GM23338 (cell line): ENCODE measurements at regions not wholly inside any gene's neighbourhood (a gene's known extent, or its start where the extent isn't known, plus 50 kb on each side); places are given as distances from the start of the nearest gene placed in this dataset.

Source experiments
- CREB1 ChIP-seq: fragments of 250-450 bp; sonication (Bioruptor Pico); IDR thresholded peaks from 2 replicates; pipeline ENCODE4 v1.5.0; 2020; ENCODE audit warnings: low read depth, mild to moderate bottlenecking, moderate library complexity
- EZH2 ChIP-seq: fragments of 200-600 bp; sonication (generic); IDR thresholded peaks from one replicate; pipeline ENCODE4 v1.8.0; 2017; ENCODE audit warnings: antibody characterized with exemption, mild to moderate bottlenecking, low read depth; ENCODE audit not compliant: unreplicated experiment
- EZH2phosphoT487 ChIP-seq: fragments of 200-600 bp; sonication (generic); IDR thresholded peaks from one replicate; pipeline ENCODE4 v1.8.1; 2018; ENCODE audit warnings: antibody characterized with exemption; ENCODE audit not compliant: unreplicated experiment
- POLR2AphosphoS5 ChIP-seq: IDR thresholded peaks from 2 replicates; pipeline ENCODE4 v1.6.1; 2016; ENCODE audit warnings: antibody characterized with exemption, low read depth
- ZNF331 ChIP-seq: fragments of 250-450 bp; sonication (Bioruptor Pico); IDR thresholded peaks from 2 replicates; pipeline ENCODE4 v1.5.0; 2020; ENCODE audit warnings: low read depth, mild to moderate bottlenecking, moderate library complexity
- TF ChIP-seq, protein P1 (sequence below): IDR thresholded peaks from one replicate; pipeline ENCODE4 v1.6.1; 2018; ENCODE audit warnings: antibody characterized with exemption; ENCODE audit not compliant: unreplicated experiment
- TF ChIP-seq, protein P2 (sequence below), 2 experiments: fragments of 200-600 bp in 1 of 2; sonication (generic) in 1 of 2; conservative IDR thresholded peaks; 2 replicates each; pipeline versions ENCODE4 v1.5.1 to v1.6.1; 2016 to 2017; ENCODE audit warnings: antibody characterized with exemption in 2 of 2, low read depth in 2 of 2, mild to moderate bottlenecking in 2 of 2, moderate library complexity in 1 of 2
- TF ChIP-seq, protein P3 (sequence below): IDR thresholded peaks from 2 replicates; pipeline ENCODE4 v1.6.1; 2016; ENCODE audit warnings: antibody characterized with exemption
- TF ChIP-seq, protein P4 (sequence below): fragments of 250-450 bp; sonication (Bioruptor Pico); IDR thresholded peaks from 2 replicates; pipeline ENCODE4 v1.5.0; 2020; ENCODE audit warnings: mild to moderate bottlenecking, moderate library complexity

DNA sequence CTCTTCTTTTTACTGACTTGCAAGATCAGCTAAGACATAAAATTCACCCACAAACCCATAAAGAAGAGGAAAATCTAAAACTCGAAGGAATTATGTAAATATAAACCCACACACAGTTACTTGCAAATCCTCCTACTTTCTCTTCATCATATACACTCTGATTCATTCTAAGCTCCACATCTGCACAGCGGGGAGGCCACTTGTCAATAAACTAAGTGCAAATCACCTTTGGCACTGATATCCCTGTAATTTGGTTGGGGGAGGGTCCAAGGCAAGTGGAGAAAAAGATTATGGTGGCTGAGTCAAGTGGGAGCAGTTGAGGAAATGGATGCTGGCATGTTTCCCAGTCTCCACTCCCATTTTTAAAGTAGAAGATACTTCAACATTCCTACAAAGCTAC, 596.5 kb downstream of the MATN1 start:
- TF ChIP-seq EZH2 (no peak), EZH2phosphoT487 (no peak), POLR2AphosphoS5 (no peak), CREB1 (CRISPR knock-in tag) (no peak), ZNF331 (CRISPR knock-in tag) (no peak)
- TF ChIP-seq, protein P1, sequence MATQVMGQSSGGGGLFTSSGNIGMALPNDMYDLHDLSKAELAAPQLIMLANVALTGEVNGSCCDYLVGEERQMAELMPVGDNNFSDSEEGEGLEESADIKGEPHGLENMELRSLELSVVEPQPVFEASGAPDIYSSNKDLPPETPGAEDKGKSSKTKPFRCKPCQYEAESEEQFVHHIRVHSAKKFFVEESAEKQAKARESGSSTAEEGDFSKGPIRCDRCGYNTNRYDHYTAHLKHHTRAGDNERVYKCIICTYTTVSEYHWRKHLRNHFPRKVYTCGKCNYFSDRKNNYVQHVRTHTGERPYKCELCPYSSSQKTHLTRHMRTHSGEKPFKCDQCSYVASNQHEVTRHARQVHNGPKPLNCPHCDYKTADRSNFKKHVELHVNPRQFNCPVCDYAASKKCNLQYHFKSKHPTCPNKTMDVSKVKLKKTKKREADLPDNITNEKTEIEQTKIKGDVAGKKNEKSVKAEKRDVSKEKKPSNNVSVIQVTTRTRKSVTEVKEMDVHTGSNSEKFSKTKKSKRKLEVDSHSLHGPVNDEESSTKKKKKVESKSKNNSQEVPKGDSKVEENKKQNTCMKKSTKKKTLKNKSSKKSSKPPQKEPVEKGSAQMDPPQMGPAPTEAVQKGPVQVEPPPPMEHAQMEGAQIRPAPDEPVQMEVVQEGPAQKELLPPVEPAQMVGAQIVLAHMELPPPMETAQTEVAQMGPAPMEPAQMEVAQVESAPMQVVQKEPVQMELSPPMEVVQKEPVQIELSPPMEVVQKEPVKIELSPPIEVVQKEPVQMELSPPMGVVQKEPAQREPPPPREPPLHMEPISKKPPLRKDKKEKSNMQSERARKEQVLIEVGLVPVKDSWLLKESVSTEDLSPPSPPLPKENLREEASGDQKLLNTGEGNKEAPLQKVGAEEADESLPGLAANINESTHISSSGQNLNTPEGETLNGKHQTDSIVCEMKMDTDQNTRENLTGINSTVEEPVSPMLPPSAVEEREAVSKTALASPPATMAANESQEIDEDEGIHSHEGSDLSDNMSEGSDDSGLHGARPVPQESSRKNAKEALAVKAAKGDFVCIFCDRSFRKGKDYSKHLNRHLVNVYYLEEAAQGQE: no peak
- TF ChIP-seq, protein P2, sequence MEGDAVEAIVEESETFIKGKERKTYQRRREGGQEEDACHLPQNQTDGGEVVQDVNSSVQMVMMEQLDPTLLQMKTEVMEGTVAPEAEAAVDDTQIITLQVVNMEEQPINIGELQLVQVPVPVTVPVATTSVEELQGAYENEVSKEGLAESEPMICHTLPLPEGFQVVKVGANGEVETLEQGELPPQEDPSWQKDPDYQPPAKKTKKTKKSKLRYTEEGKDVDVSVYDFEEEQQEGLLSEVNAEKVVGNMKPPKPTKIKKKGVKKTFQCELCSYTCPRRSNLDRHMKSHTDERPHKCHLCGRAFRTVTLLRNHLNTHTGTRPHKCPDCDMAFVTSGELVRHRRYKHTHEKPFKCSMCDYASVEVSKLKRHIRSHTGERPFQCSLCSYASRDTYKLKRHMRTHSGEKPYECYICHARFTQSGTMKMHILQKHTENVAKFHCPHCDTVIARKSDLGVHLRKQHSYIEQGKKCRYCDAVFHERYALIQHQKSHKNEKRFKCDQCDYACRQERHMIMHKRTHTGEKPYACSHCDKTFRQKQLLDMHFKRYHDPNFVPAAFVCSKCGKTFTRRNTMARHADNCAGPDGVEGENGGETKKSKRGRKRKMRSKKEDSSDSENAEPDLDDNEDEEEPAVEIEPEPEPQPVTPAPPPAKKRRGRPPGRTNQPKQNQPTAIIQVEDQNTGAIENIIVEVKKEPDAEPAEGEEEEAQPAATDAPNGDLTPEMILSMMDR (conservative IDR thresholded peaks at IDR 0.05; ENCODE audit: low read depth in 2 of 2): no peak
- TF ChIP-seq, protein P3, sequence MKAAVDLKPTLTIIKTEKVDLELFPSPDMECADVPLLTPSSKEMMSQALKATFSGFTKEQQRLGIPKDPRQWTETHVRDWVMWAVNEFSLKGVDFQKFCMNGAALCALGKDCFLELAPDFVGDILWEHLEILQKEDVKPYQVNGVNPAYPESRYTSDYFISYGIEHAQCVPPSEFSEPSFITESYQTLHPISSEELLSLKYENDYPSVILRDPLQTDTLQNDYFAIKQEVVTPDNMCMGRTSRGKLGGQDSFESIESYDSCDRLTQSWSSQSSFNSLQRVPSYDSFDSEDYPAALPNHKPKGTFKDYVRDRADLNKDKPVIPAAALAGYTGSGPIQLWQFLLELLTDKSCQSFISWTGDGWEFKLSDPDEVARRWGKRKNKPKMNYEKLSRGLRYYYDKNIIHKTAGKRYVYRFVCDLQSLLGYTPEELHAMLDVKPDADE: no peak
- TF ChIP-seq, protein P4, sequence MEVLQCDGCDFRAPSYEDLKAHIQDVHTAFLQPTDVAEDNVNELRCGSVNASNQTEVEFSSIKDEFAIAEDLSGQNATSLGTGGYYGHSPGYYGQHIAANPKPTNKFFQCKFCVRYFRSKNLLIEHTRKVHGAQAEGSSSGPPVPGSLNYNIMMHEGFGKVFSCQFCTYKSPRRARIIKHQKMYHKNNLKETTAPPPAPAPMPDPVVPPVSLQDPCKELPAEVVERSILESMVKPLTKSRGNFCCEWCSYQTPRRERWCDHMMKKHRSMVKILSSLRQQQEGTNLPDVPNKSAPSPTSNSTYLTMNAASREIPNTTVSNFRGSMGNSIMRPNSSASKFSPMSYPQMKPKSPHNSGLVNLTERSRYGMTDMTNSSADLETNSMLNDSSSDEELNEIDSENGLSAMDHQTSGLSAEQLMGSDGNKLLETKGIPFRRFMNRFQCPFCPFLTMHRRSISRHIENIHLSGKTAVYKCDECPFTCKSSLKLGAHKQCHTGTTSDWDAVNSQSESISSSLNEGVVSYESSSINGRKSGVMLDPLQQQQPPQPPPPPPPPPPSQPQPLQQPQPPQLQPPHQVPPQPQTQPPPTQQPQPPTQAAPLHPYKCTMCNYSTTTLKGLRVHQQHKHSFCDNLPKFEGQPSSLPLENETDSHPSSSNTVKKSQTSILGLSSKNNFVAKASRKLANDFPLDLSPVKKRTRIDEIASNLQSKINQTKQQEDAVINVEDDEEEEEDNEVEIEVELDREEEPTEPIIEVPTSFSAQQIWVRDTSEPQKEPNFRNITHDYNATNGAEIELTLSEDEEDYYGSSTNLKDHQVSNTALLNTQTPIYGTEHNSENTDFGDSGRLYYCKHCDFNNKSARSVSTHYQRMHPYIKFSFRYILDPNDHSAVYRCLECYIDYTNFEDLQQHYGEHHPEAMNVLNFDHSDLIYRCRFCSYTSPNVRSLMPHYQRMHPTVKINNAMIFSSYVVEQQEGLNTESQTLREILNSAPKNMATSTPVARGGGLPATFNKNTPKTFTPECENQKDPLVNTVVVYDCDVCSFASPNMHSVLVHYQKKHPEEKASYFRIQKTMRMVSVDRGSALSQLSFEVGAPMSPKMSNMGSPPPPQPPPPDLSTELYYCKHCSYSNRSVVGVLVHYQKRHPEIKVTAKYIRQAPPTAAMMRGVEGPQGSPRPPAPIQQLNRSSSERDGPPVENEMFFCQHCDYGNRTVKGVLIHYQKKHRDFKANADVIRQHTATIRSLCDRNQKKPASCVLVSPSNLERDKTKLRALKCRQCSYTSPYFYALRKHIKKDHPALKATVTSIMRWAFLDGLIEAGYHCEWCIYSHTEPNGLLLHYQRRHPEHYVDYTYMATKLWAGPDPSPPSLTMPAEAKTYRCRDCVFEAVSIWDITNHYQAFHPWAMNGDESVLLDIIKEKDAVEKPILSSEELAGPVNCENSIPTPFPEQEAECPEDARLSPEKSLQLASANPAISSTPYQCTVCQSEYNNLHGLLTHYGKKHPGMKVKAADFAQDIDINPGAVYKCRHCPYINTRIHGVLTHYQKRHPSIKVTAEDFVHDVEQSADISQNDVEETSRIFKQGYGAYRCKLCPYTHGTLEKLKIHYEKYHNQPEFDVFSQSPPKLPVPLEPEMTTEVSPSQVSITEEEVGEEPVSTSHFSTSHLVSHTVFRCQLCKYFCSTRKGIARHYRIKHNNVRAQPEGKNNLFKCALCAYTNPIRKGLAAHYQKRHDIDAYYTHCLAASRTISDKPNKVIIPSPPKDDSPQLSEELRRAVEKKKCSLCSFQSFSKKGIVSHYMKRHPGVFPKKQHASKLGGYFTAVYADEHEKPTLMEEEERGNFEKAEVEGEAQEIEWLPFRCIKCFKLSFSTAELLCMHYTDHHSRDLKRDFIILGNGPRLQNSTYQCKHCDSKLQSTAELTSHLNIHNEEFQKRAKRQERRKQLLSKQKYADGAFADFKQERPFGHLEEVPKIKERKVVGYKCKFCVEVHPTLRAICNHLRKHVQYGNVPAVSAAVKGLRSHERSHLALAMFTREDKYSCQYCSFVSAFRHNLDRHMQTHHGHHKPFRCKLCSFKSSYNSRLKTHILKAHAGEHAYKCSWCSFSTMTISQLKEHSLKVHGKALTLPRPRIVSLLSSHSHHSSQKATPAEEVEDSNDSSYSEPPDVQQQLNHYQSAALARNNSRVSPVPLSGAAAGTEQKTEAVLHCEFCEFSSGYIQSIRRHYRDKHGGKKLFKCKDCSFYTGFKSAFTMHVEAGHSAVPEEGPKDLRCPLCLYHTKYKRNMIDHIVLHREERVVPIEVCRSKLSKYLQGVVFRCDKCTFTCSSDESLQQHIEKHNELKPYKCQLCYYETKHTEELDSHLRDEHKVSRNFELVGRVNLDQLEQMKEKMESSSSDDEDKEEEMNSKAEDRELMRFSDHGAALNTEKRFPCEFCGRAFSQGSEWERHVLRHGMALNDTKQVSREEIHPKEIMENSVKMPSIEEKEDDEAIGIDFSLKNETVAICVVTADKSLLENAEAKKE (CRISPR knock-in tag): no peak
